Cardiac muscle cell (in vitro differentiated cells and primary cell): ENCODE measurements at regions not wholly inside any gene's neighbourhood (a gene's known extent, or its start where the extent isn't known, plus 50 kb on each side); places are given as distances from the start of the nearest gene placed in this dataset.

Experiments
- DNase-seq, 2 donors: peaks; one replicate each; pipeline versions ENCODE4 v3.0.0 to v3.0.0-alpha.2; 2010 to 2017; ENCODE audit warnings: low read depth in 1 of 2, low spot score in 1 of 2
- H3K27ac ChIP-seq: fragments of 200-600 bp; sonication (generic); 2 replicates; pipeline ENCODE4 v1.5.1; 2016
- H3K27me3 ChIP-seq: fragments of 200-600 bp; sonication (generic); 2 replicates; pipeline ENCODE4 v1.6.0; 2016; ENCODE audit warnings: control low read depth
- H3K36me3 ChIP-seq: fragments of 200-600 bp; sonication (generic); 2 replicates; pipeline ENCODE4 v1.5.1; 2016; ENCODE audit warnings: control low read depth
- H3K4me1 ChIP-seq: fragments of 200-600 bp; sonication (generic); 2 replicates; pipeline ENCODE4 v1.8.1; 2017; ENCODE audit warnings: low read depth, mild to moderate bottlenecking, mixed run types
- H3K4me3 ChIP-seq: fragments of 200-600 bp; sonication (generic); 2 replicates; pipeline ENCODE4 v1.5.1; 2016; ENCODE audit warnings: mild to moderate bottlenecking
- H3K9me3 ChIP-seq: fragments of 200-600 bp; sonication (generic); 2 replicates; pipeline ENCODE4 v1.5.1; 2017; ENCODE audit warnings: low read depth, mild to moderate bottlenecking, control low read depth
- CTCF ChIP-seq: IDR thresholded peaks from 2 replicates; pipeline ENCODE4 v1.5.1; 2012; ENCODE audit warnings: low read depth, mild to moderate bottlenecking, low read length

DNA sequence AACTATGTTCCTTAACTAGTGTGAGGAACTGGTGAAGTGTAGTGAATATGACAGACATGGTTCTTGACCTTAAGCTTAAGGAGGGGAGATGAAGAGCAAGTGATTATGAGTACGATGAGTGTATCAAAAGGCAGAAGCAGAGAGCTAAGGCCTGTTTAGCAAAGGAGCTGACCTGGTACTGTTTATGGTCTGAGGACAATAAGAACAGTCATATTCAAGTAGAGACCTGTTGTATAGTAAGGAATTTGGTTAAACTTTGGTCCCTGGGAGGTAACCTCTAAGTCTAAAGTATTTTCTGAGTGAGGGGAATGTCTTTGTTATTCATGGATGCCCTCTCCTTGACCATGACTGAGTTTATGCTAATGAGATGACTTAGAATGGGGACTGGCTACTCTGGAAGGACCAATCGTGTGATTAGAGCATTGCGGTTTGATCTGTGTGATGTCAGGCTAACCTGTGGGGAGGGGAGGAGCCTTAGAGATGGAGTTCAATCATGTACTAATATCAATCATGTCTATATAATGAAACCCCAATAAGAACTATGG, 389.3 kb downstream of the BMP4 start:
- DNase-seq: no peak
- no peaks in the 10 kb centered on the region for H3K9me3 ChIP-seq
- H3K4me1 ChIP-seq: peaks cover 25% of the 10 kb centered on the region
- no peaks in the 10 kb centered on the region for H3K36me3 ChIP-seq
- no peak overlapping the region for H3K4me3 ChIP-seq
- no peak overlapping the region for H3K27ac ChIP-seq
- TF ChIP-seq CTCF: no peak
- H3K27me3 ChIP-seq: no peaks in the 10 kb centered on the region

GRCh38 chr14:53564870-53565269, 391.8 kb downstream of the BMP4 start:
- no peak for DNase-seq
- Histone ChIP-seq H3K27me3 (no peaks in the 10 kb centered on the region), H3K27ac (no peak overlapping the region), H3K4me1 (peaks cover 3% of the 10 kb centered on the region), H3K9me3 (no peaks in the 10 kb centered on the region), H3K4me3 (no peak overlapping the region), H3K36me3 (no peaks in the 10 kb centered on the region)
- no peak for TF ChIP-seq CTCF

DNA sequence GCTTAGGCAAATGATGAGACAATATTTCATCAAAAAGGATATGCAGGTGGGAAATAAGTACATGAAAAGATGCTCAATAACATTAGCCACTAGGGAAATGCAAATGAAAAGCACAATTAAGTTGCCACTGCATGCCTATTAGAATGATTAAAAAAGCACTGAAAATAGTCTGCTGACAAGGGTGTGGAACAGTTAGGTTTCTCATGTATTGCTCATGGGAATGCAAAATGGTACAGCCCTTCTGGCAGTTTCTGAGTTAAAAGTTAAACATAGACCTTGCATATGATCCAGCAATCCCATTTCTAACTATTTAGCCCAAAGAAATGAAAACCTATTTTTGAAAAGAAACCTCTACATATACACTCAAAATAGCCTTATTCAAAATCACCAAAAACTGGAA, 393.0 kb downstream of the BMP4 start:
- no peaks in the 10 kb centered on the region for H3K9me3 ChIP-seq
- no peaks in the 10 kb centered on the region for H3K27me3 ChIP-seq
- no peak for DNase-seq
- no peak overlapping the region for H3K4me3 ChIP-seq
- no peaks in the 10 kb centered on the region for H3K4me1 ChIP-seq
- H3K36me3 ChIP-seq: no peaks in the 10 kb centered on the region
- H3K27ac ChIP-seq: no peak overlapping the region
- TF ChIP-seq CTCF: no peak

DNA sequence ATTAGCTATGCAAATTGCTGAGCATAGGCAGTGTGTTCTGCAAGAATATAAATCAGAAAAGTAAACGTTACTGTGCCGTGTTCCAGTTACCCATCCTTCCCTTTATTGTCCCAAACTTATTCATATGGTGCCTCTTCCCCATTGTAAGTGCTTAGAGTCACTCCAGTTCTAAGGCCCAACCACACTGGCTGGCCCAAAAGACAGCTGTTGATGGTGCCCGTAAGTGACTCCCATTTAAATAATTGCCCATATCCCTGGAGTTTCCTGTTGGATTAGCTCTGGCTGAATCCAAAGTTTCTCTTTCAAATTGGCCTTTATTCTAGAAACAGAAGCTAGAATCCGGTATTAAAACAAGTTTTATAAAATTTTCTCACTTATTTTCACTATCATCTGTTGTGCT, 400.1 kb upstream of the DDHD1 start:
- Histone ChIP-seq H3K4me3 (no peak overlapping the region), H3K36me3 (no peaks in the 10 kb centered on the region), H3K27ac (no peak overlapping the region), H3K27me3 (no peaks in the 10 kb centered on the region), H3K9me3 (no peaks in the 10 kb centered on the region), H3K4me1 (no peaks in the 10 kb centered on the region)
- TF ChIP-seq CTCF: no peak
- DNase-seq: no peak

DNA sequence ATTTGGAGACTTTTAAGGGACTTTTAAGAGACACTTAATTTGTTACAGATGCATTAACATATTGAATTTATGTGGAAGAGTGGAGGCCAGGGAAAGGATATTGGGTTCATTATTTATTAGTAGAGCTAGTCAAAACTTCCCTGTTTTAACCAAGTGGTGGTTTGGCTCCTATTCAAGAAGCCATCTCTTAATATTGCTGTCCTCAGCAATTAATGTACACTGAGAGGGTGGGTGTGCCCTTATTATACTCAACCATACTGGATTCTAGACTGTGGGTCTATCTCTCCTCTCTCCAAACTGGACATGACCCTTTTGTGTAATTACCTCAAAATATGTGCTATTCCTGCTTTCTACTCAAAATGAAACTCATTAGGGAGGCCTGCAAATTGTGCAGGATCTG, 398.7 kb upstream of the DDHD1 start:
- H3K36me3 ChIP-seq: no peaks in the 10 kb centered on the region
- H3K27ac ChIP-seq: no peak overlapping the region
- H3K4me3 ChIP-seq: no peak overlapping the region
- H3K27me3 ChIP-seq: no peaks in the 10 kb centered on the region
- H3K4me1 ChIP-seq: no peaks in the 10 kb centered on the region
- no peak for TF ChIP-seq CTCF
- H3K9me3 ChIP-seq: no peaks in the 10 kb centered on the region
- no peak for DNase-seq

GRCh38 chr14:53550776-53551175, 397.7 kb upstream of the DDHD1 start:
- no peak for DNase-seq
- no peak overlapping the region for H3K27ac ChIP-seq
- H3K36me3 ChIP-seq: no peaks in the 10 kb centered on the region
- H3K9me3 ChIP-seq: no peaks in the 10 kb centered on the region
- H3K4me1 ChIP-seq: no peaks in the 10 kb centered on the region
- no peak for TF ChIP-seq CTCF
- H3K27me3 ChIP-seq: no peaks in the 10 kb centered on the region
- no peak overlapping the region for H3K4me3 ChIP-seq
